PFSK-1 (cell line): ENCODE measurements at regions not wholly inside any gene's neighbourhood (a gene's known extent, or its start where the extent isn't known, plus 50 kb on each side); places are given as distances from the start of the nearest gene placed in this dataset.

Experiments used
- FOXP2 ChIP-seq: optimal IDR thresholded peaks from 2 replicates; pipeline ENCODE3; 2011; ENCODE audit warnings: borderline replicate concordance, control low read depth, inconsistent platforms; ENCODE audit not compliant: insufficient read depth; ENCODE audit errors: extremely low read length, extremely low read depth
- POLR2AphosphoS5 ChIP-seq: IDR thresholded peaks from 2 replicates; pipeline ENCODE4 v1.6.1; 2012; ENCODE audit warnings: low read depth, mild to moderate bottlenecking, control low read depth, low read length, moderate library complexity
- SIN3A ChIP-seq: IDR thresholded peaks from 2 replicates; pipeline ENCODE4 v1.6.1; 2012; ENCODE audit warnings: mild to moderate bottlenecking, low read length, moderate library complexity, borderline replicate concordance; ENCODE audit not compliant: insufficient read depth
- TAF1 ChIP-seq: IDR thresholded peaks from 2 replicates; pipeline ENCODE4 v1.6.1; 2012; ENCODE audit warnings: low read length, control low read depth, borderline replicate concordance; ENCODE audit not compliant: insufficient read depth
- TF ChIP-seq, protein P1 (sequence below), 2 experiments: IDR thresholded peaks; 2 replicates each; pipeline versions ENCODE4 v1.6.1 to v1.8.0; 2011 to 2012; ENCODE audit warnings: low read depth in 2 of 2, low read length in 2 of 2, control low read depth in 1 of 2, inconsistent platforms in 1 of 2, mild to moderate bottlenecking in 1 of 2, moderate library complexity in 1 of 2; ENCODE audit not compliant: insufficient read depth in 1 of 2

DNA sequence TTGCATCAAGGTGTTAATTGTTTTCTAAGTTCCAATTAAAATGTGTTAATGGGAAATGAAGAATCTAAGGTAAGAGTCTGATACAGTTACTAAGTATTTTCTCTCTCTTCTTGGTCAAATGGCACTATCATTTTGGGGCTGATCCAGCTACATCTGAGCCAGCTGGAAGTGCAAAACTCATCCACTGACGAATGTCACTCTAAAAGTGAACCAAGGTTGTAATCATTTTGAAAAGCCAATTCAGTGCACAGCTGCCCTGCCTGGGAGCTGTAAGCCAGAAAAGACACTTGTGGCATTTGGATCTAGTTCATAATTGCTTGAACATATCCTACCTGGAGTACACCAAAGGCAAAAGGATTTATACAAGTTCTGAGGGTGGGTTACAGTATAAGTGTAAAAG, 1011.3 kb downstream of the AACS start:
- TF ChIP-seq POLR2AphosphoS5 (no peak), FOXP2 (no peak)
- TF ChIP-seq, protein P1, sequence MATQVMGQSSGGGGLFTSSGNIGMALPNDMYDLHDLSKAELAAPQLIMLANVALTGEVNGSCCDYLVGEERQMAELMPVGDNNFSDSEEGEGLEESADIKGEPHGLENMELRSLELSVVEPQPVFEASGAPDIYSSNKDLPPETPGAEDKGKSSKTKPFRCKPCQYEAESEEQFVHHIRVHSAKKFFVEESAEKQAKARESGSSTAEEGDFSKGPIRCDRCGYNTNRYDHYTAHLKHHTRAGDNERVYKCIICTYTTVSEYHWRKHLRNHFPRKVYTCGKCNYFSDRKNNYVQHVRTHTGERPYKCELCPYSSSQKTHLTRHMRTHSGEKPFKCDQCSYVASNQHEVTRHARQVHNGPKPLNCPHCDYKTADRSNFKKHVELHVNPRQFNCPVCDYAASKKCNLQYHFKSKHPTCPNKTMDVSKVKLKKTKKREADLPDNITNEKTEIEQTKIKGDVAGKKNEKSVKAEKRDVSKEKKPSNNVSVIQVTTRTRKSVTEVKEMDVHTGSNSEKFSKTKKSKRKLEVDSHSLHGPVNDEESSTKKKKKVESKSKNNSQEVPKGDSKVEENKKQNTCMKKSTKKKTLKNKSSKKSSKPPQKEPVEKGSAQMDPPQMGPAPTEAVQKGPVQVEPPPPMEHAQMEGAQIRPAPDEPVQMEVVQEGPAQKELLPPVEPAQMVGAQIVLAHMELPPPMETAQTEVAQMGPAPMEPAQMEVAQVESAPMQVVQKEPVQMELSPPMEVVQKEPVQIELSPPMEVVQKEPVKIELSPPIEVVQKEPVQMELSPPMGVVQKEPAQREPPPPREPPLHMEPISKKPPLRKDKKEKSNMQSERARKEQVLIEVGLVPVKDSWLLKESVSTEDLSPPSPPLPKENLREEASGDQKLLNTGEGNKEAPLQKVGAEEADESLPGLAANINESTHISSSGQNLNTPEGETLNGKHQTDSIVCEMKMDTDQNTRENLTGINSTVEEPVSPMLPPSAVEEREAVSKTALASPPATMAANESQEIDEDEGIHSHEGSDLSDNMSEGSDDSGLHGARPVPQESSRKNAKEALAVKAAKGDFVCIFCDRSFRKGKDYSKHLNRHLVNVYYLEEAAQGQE (IDR thresholded peaks at IDR 0.05; ENCODE audit: insufficient read depth in 1 of 2, low read depth in 2 of 2, low read length in 2 of 2): no peak

DNA sequence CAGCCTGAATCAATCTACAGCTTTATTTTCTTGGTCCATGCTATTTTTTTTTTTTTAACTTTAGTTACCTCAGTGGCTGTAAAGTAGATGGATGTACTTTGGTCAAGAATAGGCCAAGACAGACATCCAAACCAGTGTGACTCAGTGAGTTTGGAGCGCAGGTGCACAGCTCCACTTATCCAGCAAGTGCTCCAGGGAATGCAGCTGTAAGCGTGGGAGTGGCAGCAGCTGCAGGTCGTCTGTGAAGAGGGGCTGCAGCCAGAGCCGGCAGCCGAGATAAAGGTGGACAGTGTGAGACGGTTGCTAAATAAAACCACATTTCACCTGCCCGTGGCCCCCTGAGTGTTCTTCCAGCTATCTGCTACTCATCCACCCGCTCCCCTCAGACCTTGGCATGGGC, 1018.7 kb downstream of the AACS start:
- no peak for TF ChIP-seq TAF1
- TF ChIP-seq POLR2AphosphoS5: no peak
- no peak for TF ChIP-seq SIN3A
- no peak for TF ChIP-seq FOXP2
- TF ChIP-seq, protein P1 (IDR thresholded peaks at IDR 0.05; ENCODE audit: insufficient read depth in 1 of 2, low read depth in 2 of 2, low read length in 2 of 2): no peak

DNA sequence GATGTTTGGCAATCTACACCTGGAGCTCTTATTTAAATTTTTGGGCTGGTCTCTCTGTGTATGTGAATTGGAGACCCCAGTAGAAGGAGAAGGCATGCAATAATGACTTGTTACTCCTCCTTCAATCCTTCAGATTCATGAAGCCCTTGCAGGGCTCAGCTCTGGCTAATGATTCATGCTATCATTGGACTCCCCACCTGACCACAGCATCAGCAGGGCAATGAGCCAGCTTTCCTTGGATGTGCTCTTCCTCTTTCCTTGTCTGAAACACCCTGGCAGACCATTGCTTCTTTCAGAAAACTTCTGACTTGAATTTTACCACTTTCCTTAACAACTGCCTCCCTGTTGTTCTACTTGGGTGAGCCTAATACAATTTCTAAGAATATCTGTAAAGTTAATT, 1019.2 kb downstream of the AACS start:
- TF ChIP-seq FOXP2: no peak
- no peak for TF ChIP-seq TAF1
- no peak for TF ChIP-seq SIN3A
- TF ChIP-seq, protein P1 (IDR thresholded peaks at IDR 0.05; ENCODE audit: insufficient read depth in 1 of 2, low read depth in 2 of 2, low read length in 2 of 2): no peak
- no peak for TF ChIP-seq POLR2AphosphoS5

DNA sequence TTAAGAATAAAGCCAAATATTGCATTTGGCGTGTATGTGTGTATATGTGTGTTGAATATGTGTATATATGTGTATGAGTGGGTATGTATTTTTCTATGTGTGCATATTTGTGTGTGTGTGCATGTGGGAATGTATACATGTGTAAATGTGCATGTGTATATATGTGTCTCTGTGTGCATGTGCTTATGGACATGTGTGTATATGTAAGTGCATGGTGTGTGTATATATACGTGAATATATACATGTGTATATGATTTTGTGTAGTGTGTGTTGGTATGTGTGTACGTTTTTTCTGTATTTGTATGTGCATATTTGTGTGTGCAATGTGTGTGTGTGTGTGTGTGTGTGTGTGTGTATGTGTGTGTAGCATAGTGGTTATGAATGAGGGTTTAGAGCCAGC, 1021.0 kb downstream of the AACS start:
- TF ChIP-seq TAF1 (no peak), FOXP2 (no peak)

DNA sequence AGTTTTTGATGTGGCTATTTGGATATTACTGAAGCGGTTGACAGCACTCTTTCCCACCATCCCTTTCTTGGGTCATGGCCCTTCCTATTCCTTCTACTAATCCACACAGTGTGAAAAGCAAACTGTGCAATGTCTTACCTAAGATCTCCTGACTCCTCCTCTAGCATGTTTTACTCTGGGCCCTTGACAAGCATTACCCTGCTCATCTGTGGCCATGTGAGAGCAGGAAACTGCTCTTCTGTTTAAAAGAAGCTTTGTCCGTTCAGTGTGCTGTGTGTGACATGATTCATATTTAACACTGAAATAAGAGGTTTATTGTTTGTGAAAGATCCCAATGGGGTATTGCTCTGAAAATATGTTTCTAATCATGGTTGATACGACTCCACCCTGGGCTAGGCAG, 1022.5 kb downstream of the AACS start:
- TF ChIP-seq, protein P1 (IDR thresholded peaks at IDR 0.05; ENCODE audit: insufficient read depth in 1 of 2, low read depth in 2 of 2, low read length in 2 of 2): no peak
- TF ChIP-seq TAF1: no peak
- TF ChIP-seq SIN3A: no peak
- TF ChIP-seq POLR2AphosphoS5: no peak
- TF ChIP-seq FOXP2: no peak

DNA sequence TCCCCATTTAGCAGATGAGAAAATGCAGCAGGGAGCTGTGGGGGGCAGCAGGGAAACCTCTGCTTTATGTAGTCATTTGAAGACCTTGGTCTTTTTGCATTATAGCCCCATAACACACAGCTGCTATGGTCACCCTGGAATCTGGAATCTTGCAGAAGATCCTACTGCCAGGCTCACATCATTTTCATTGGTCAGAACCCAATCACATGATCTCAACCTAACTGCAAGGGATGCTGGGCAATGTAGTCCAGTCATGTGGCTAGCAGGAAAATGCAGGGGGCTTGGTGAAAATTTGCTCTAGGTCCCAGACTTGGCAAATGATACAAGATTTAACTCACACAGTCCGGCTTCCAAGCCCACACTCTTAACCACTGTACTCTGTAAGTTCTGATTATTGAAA, 1028.7 kb downstream of the AACS start:
- TF ChIP-seq, protein P1 (IDR thresholded peaks at IDR 0.05; ENCODE audit: insufficient read depth in 1 of 2, low read depth in 2 of 2, low read length in 2 of 2): no peak
- TF ChIP-seq TAF1 (no peak), SIN3A (no peak), FOXP2 (no peak), POLR2AphosphoS5 (no peak)
